ENCODE measurements at regions not wholly inside any gene's neighbourhood (a gene's known extent, or its start where the extent isn't known, plus 50 kb on each side); places are given as distances from the start of the nearest gene placed in this dataset.

- WGBS = 78% methylated on average over 1 of the region's 1 CpG
- Histone ChIP-seq H2BK12ac (ENCODE audit: low read length in 2 of 2) (no peak overlapping the region), H2AFZ (ENCODE audit: low read depth, low read length) (no peak overlapping the region), H2BK5ac (ENCODE audit: low read depth, low read length, poor library complexity, severe bottlenecking) (no peak overlapping the region), H3K4ac (ENCODE audit: low read depth in 1 of 2, low read length in 2 of 2) (no peak overlapping the region), H3K23ac (ENCODE audit: low read length in 2 of 2) (no peak overlapping the region), H3K4me1 (ENCODE audit: control insufficient read depth, insufficient read depth, low read depth, low read length) (no peaks in the 10 kb centered on the region), H3K9me3 (ENCODE audit: control insufficient read depth, low read length) (peaks cover 21% of the 10 kb centered on the region), H4K91ac (ENCODE audit: low read length) (no peak overlapping the region), H3K79me1 (replicated peaks; ENCODE audit: low read length, poor library complexity, severe bottlenecking) (no peaks in the 10 kb centered on the region), H3K18ac (ENCODE audit: low read depth in 1 of 2, low read length in 2 of 2) (no peak overlapping the region), H3K27ac (ENCODE audit: low read length, poor library complexity, severe bottlenecking) (no peak overlapping the region), H3K4me3 (ENCODE audit: insufficient read depth in 1 of 2, low read depth in 1 of 2, low read length in 2 of 2) (no peak overlapping the region), H3K14ac (ENCODE audit: low read length in 2 of 2) (no peak overlapping the region), H3K4me2 (ENCODE audit: low read length, poor library complexity, severe bottlenecking) (no peak overlapping the region), H3K36me3 (ENCODE audit: control insufficient read depth in 1 of 2, insufficient read depth in 2 of 2, low read depth in 1 of 2, low read length in 2 of 2) (no peaks in the 10 kb centered on the region), H4K8ac (ENCODE audit: low read length) (no peak overlapping the region), H2BK15ac (ENCODE audit: low read depth, poor library complexity, severe bottlenecking) (no peak overlapping the region), H2BK120ac (ENCODE audit: low read depth, low read length) (no peak overlapping the region), H3K9ac (ENCODE audit: low read length) (no peak overlapping the region), H3K27me3 (ENCODE audit: control insufficient read depth in 1 of 2, insufficient read depth in 1 of 2, low read length in 2 of 2) (no peaks in the 10 kb centered on the region), H2AK5ac (ENCODE audit: low read length, severe bottlenecking) (no peak overlapping the region)
- DNase-seq = no peak
Observed at GRCh38 chr9:103839197-103839596, 254.9 kb upstream of the SMC2 start.

DNA sequence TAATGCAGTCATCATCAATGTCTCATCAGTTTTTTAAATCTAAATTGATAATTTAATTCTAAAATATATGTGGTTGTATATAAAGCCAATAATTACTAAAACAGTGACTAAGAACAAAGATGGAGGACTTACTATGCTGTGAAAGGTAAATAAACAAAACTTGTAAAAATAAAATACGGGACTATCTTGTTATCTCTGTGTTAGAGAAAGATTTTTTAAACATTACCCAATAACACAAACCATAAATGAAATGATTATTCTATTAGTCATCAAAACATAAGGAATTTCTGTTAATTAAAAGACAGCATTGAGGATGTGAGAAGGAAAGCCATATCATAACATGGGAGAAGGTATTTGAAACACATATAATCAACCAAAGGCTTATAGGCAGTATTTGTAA, 226.2 kb upstream of the SMC2 start:
- Histone ChIP-seq H2AFZ (ENCODE audit: low read depth, low read length) (no peak overlapping the region), H2BK12ac (ENCODE audit: low read length in 2 of 2) (no peak overlapping the region)
- WGBS = no CpG with 5 or more reads among the region's 1 CpG

DNA sequence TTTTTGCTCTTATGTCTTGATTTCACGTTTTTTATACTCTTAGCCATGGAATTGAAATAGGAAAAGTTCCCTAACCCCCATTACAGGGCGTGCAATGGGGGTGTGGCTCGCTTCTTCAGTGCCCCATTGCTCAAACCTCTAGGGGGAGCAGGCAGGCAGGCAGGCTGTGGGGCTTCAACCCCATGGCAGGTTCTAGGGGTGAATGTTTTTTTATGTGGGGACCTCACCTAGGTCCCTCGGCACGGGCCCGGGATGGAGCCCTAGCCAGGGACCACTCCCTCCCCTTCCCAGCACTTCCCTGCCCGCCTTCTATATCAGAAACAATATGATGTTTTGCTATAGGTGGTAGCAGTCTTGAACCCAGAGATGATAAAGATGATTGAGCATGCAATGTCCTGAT, 221.3 kb upstream of the SMC2 start:
- H2BK5ac ChIP-seq (ENCODE audit: low read depth, low read length, poor library complexity, severe bottlenecking) = no peak overlapping the region
- no peak overlapping the region for H2AFZ ChIP-seq (ENCODE audit: low read depth, low read length)
- no peak overlapping the region for H3K14ac ChIP-seq (ENCODE audit: low read length in 2 of 2)
- no peak overlapping the region for H3K4ac ChIP-seq (ENCODE audit: low read depth in 1 of 2, low read length in 2 of 2)
- H3K4me3 ChIP-seq (ENCODE audit: insufficient read depth in 1 of 2, low read depth in 1 of 2, low read length in 2 of 2) = no peak overlapping the region
- no peaks in the 10 kb centered on the region for H3K79me1 ChIP-seq (replicated peaks; ENCODE audit: low read length, poor library complexity, severe bottlenecking)
- no peak overlapping the region for H2BK120ac ChIP-seq (ENCODE audit: low read depth, low read length)
- no peak overlapping the region for H3K23ac ChIP-seq (ENCODE audit: low read length in 2 of 2)
- no peaks in the 10 kb centered on the region for H3K27me3 ChIP-seq (ENCODE audit: control insufficient read depth in 1 of 2, insufficient read depth in 1 of 2, low read length in 2 of 2)
- no peak for DNase-seq
- no peak overlapping the region for H3K4me2 ChIP-seq (ENCODE audit: low read length, poor library complexity, severe bottlenecking)
- no peaks in the 10 kb centered on the region for H3K4me1 ChIP-seq (ENCODE audit: control insufficient read depth, insufficient read depth, low read depth, low read length)
- no peak overlapping the region for H3K9ac ChIP-seq (ENCODE audit: low read length)
- H2BK15ac ChIP-seq (ENCODE audit: low read depth, poor library complexity, severe bottlenecking) = no peak overlapping the region
- no peak overlapping the region for H3K27ac ChIP-seq (ENCODE audit: low read length, poor library complexity, severe bottlenecking)
- 81% methylated on average over 3 of the region's 7 CpGs for WGBS
- no peaks in the 10 kb centered on the region for H3K36me3 ChIP-seq (ENCODE audit: control insufficient read depth in 1 of 2, insufficient read depth in 2 of 2, low read depth in 1 of 2, low read length in 2 of 2)
- H4K91ac ChIP-seq (ENCODE audit: low read length) = no peak overlapping the region
- H3K18ac ChIP-seq (ENCODE audit: low read depth in 1 of 2, low read length in 2 of 2) = no peak overlapping the region
- H3K9me3 ChIP-seq (ENCODE audit: control insufficient read depth, low read length) = no peaks in the 10 kb centered on the region
- H2AK5ac ChIP-seq (ENCODE audit: low read length, severe bottlenecking) = no peak overlapping the region
- H4K8ac ChIP-seq (ENCODE audit: low read length) = no peak overlapping the region
- H2BK12ac ChIP-seq (ENCODE audit: low read length in 2 of 2) = no peak overlapping the region

More for the DNA sequence above, 226.2 kb upstream of the SMC2 start:
- H3K4me3 ChIP-seq (ENCODE audit: insufficient read depth in 1 of 2, low read depth in 1 of 2, low read length in 2 of 2) = no peak overlapping the region
- H3K18ac ChIP-seq (ENCODE audit: low read depth in 1 of 2, low read length in 2 of 2) = no peak overlapping the region
- no peak overlapping the region for H4K8ac ChIP-seq (ENCODE audit: low read length)
- no peak overlapping the region for H3K4me2 ChIP-seq (ENCODE audit: low read length, poor library complexity, severe bottlenecking)
- H2BK5ac ChIP-seq (ENCODE audit: low read depth, low read length, poor library complexity, severe bottlenecking) = no peak overlapping the region
- no peak for DNase-seq
- no peaks in the 10 kb centered on the region for H3K9me3 ChIP-seq (ENCODE audit: control insufficient read depth, low read length)
- no peaks in the 10 kb centered on the region for H3K79me1 ChIP-seq (replicated peaks; ENCODE audit: low read length, poor library complexity, severe bottlenecking)
- no peaks in the 10 kb centered on the region for H3K4me1 ChIP-seq (ENCODE audit: control insufficient read depth, insufficient read depth, low read depth, low read length)
- H3K27ac ChIP-seq (ENCODE audit: low read length, poor library complexity, severe bottlenecking) = no peak overlapping the region
- H3K9ac ChIP-seq (ENCODE audit: low read length) = no peak overlapping the region
- no peak overlapping the region for H3K23ac ChIP-seq (ENCODE audit: low read length in 2 of 2)
- H3K27me3 ChIP-seq (ENCODE audit: control insufficient read depth in 1 of 2, insufficient read depth in 1 of 2, low read length in 2 of 2) = no peaks in the 10 kb centered on the region
- H3K36me3 ChIP-seq (ENCODE audit: control insufficient read depth in 1 of 2, insufficient read depth in 2 of 2, low read depth in 1 of 2, low read length in 2 of 2) = no peaks in the 10 kb centered on the region
- no peak overlapping the region for H4K91ac ChIP-seq (ENCODE audit: low read length)
- no peak overlapping the region for H2AK5ac ChIP-seq (ENCODE audit: low read length, severe bottlenecking)
- H3K14ac ChIP-seq (ENCODE audit: low read length in 2 of 2) = no peak overlapping the region
- no peak overlapping the region for H2BK15ac ChIP-seq (ENCODE audit: low read depth, poor library complexity, severe bottlenecking)
- H3K4ac ChIP-seq (ENCODE audit: low read depth in 1 of 2, low read length in 2 of 2) = no peak overlapping the region
- H2BK120ac ChIP-seq (ENCODE audit: low read depth, low read length) = no peak overlapping the region

- no CpG with 5 or more reads among the region's 2 CpGs for WGBS
- DNase-seq = no peak
Observed at GRCh38 chr9:103881419-103881818, 212.7 kb upstream of the SMC2 start.

More at GRCh38 chr9:103881419-103881818, 212.7 kb upstream of the SMC2 start:
- Histone ChIP-seq H3K14ac (ENCODE audit: low read length in 2 of 2) (no peak overlapping the region), H3K4me3 (ENCODE audit: insufficient read depth in 1 of 2, low read depth in 1 of 2, low read length in 2 of 2) (no peak overlapping the region), H3K4ac (ENCODE audit: low read depth in 1 of 2, low read length in 2 of 2) (no peak overlapping the region), H3K27me3 (ENCODE audit: control insufficient read depth in 1 of 2, insufficient read depth in 1 of 2, low read length in 2 of 2) (no peaks in the 10 kb centered on the region), H3K9ac (ENCODE audit: low read length) (no peak overlapping the region), H3K36me3 (ENCODE audit: control insufficient read depth in 1 of 2, insufficient read depth in 2 of 2, low read depth in 1 of 2, low read length in 2 of 2) (no peaks in the 10 kb centered on the region), H2BK5ac (ENCODE audit: low read depth, low read length, poor library complexity, severe bottlenecking) (no peak overlapping the region), H2BK12ac (ENCODE audit: low read length in 2 of 2) (no peak overlapping the region), H3K4me1 (ENCODE audit: control insufficient read depth, insufficient read depth, low read depth, low read length) (no peaks in the 10 kb centered on the region), H3K27ac (ENCODE audit: low read length, poor library complexity, severe bottlenecking) (no peak overlapping the region), H3K4me2 (ENCODE audit: low read length, poor library complexity, severe bottlenecking) (no peak overlapping the region), H2BK15ac (ENCODE audit: low read depth, poor library complexity, severe bottlenecking) (no peak overlapping the region), H2BK120ac (ENCODE audit: low read depth, low read length) (no peak overlapping the region), H4K8ac (ENCODE audit: low read length) (no peak overlapping the region), H3K9me3 (ENCODE audit: control insufficient read depth, low read length) (no peaks in the 10 kb centered on the region), H3K79me1 (replicated peaks; ENCODE audit: low read length, poor library complexity, severe bottlenecking) (no peaks in the 10 kb centered on the region), H3K23ac (ENCODE audit: low read length in 2 of 2) (no peak overlapping the region), H2AFZ (ENCODE audit: low read depth, low read length) (no peak overlapping the region), H3K18ac (ENCODE audit: low read depth in 1 of 2, low read length in 2 of 2) (no peak overlapping the region), H4K91ac (ENCODE audit: low read length) (no peak overlapping the region), H2AK5ac (ENCODE audit: low read length, severe bottlenecking) (no peak overlapping the region)
